HG02588 (cell line): ENCODE measurements at regions not wholly inside any gene's neighbourhood (a gene's known extent, or its start where the extent isn't known, plus 50 kb on each side); places are given as distances from the start of the nearest gene placed in this dataset.

Experiments used
- ATAC-seq: cut with Tn5 transposase; IDR thresholded peaks from one replicate; pipeline ENCODE4 v1.9.1; 2021; ENCODE audit warnings: mild to moderate bottlenecking, moderate library complexity; ENCODE audit not compliant: unreplicated experiment

- no peak for ATAC-seq
These were observed 295.5 kb downstream of the DTWD2 start for GRCh38 chr5:118692811-118693342.

- ATAC-seq, result peak; percentile 39
These were observed 300.4 kb downstream of the DTWD2 start for GRCh38 chr5:118687661-118688621.

- no peak for ATAC-seq
These were observed 301.2 kb downstream of the DTWD2 start for GRCh38 chr5:118687100-118687499.

GRCh38 chr5:118681655-118682054 lies 306.7 kb downstream of the DTWD2 start:
- no peak for ATAC-seq

- ATAC-seq, result no peak
These were observed 308.9 kb downstream of the DTWD2 start for GRCh38 chr5:118679264-118679940.

- ATAC-seq, result no peak
These were observed 309.6 kb downstream of the DTWD2 start for GRCh38 chr5:118678746-118679145.

- ATAC-seq, result no peak
These were observed 313.1 kb downstream of the DTWD2 start for GRCh38 chr5:118675247-118675646.

GRCh38 chr5:118657576-118657975 lies 330.8 kb downstream of the DTWD2 start:
- ATAC-seq, result no peak

- no peak for ATAC-seq
These were observed 334.5 kb downstream of the DTWD2 start for GRCh38 chr5:118653872-118654271.

- ATAC-seq, result no peak
These were observed 335.2 kb downstream of the DTWD2 start for GRCh38 chr5:118653183-118653582.

GRCh38 chr5:118651002-118651401 lies 337.3 kb downstream of the DTWD2 start:
- ATAC-seq, result no peak

- no peak for ATAC-seq
These were observed 340.8 kb downstream of the DTWD2 start for GRCh38 chr5:118647587-118647986.

- ATAC-seq, result no peak
These were observed 341.4 kb downstream of the DTWD2 start for GRCh38 chr5:118646917-118647316.

- no peak for ATAC-seq
These were observed 350.2 kb downstream of the DTWD2 start for GRCh38 chr5:118637947-118638670.

- no peak for ATAC-seq
These were observed 359.5 kb downstream of the DTWD2 start for GRCh38 chr5:118628660-118629354.

GRCh38 chr5:118620233-118620632 lies 368.1 kb downstream of the DTWD2 start:
- ATAC-seq, result no peak

GRCh38 chr5:118619823-118620222 lies 368.5 kb downstream of the DTWD2 start:
- ATAC-seq, result no peak

GRCh38 chr5:118616281-118616680 lies 372.1 kb downstream of the DTWD2 start:
- no peak for ATAC-seq

- no peak for ATAC-seq
These were observed 373.5 kb downstream of the DTWD2 start for GRCh38 chr5:118614731-118615456.
